ENCODE measurements at regions not wholly inside any gene's neighbourhood (a gene's known extent, or its start where the extent isn't known, plus 50 kb on each side); places are given as distances from the start of the nearest gene placed in this dataset.

GRCh38 chr21:27795418-27795817 is 828.5 kb upstream of the ADAMTS5 start:
- Mint-ChIP-seq H3K9me3 (peaks cover 5% of the 10 kb centered on the region; the same call in 1 of the 2 replicates), H3K27ac (no peak overlapping the region)

GRCh38 chr21:27793901-27794300 is 827.0 kb upstream of the ADAMTS5 start:
- DNase-seq (ENCODE audit: low spot score) (no peak), ATAC-seq (no peak)
- peaks cover 10% of the 10 kb centered on the region for H3K9me3 Mint-ChIP-seq
- CTCF ChIA-PET = no interaction called here
- H3K4me1 Mint-ChIP-seq = peaks cover 23% of the 10 kb centered on the region
- H3K36me3 Mint-ChIP-seq = peaks cover under 1% of the 10 kb centered on the region
- no peaks in the 10 kb centered on the region for H3K27me3 Mint-ChIP-seq (ENCODE audit: low read depth)
- POLR2A ChIA-PET = no interaction called here
- H3K4me3 Mint-ChIP-seq = no peak overlapping the region
- no peak overlapping the region for H3K27ac Mint-ChIP-seq
- TF ChIP-seq CREB1 (CRISPR knock-in tag; IDR thresholded peaks at IDR 0.05) (no peak), E2F5 (CRISPR knock-in tag; IDR thresholded peaks at IDR 0.05) (no peak), CREM (CRISPR knock-in tag; IDR thresholded peaks at IDR 0.05) (no peak), ETV6 (CRISPR knock-in tag; IDR thresholded peaks at IDR 0.05) (no peak), ZNF671 (CRISPR knock-in tag; IDR thresholded peaks at IDR 0.05) (no peak), FOXJ3 (CRISPR knock-in tag; IDR thresholded peaks at IDR 0.05; ENCODE audit: borderline replicate concordance) (no peak), FOXP4 (CRISPR knock-in tag; IDR thresholded peaks at IDR 0.05) (no peak), CBFB (CRISPR knock-in tag; IDR thresholded peaks at IDR 0.05; ENCODE audit: low read depth) (no peak), ATF1 (CRISPR knock-in tag; IDR thresholded peaks at IDR 0.05) (no peak), ZNF396 (CRISPR knock-in tag; IDR thresholded peaks at IDR 0.05; ENCODE audit: borderline replicate concordance) (no peak), NR2C2 (CRISPR knock-in tag; IDR thresholded peaks at IDR 0.05) (no peak), ZNF317 (CRISPR knock-in tag; IDR thresholded peaks at IDR 0.05; ENCODE audit: borderline replicate concordance, low read depth) (no peak)
- TF ChIP-seq, protein P1, sequence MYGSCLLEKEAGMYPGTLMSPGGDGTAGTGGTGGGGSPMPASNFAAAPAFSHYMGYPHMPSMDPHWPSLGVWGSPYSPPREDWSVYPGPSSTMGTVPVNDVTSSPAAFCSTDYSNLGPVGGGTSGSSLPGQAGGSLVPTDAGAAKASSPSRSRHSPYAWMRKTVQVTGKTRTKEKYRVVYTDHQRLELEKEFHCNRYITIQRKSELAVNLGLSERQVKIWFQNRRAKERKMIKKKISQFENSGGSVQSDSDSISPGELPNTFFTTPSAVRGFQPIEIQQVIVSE (CRISPR knock-in tag; IDR thresholded peaks at IDR 0.05; ENCODE audit: borderline replicate concordance) = no peak
- TF ChIP-seq, protein P2, sequence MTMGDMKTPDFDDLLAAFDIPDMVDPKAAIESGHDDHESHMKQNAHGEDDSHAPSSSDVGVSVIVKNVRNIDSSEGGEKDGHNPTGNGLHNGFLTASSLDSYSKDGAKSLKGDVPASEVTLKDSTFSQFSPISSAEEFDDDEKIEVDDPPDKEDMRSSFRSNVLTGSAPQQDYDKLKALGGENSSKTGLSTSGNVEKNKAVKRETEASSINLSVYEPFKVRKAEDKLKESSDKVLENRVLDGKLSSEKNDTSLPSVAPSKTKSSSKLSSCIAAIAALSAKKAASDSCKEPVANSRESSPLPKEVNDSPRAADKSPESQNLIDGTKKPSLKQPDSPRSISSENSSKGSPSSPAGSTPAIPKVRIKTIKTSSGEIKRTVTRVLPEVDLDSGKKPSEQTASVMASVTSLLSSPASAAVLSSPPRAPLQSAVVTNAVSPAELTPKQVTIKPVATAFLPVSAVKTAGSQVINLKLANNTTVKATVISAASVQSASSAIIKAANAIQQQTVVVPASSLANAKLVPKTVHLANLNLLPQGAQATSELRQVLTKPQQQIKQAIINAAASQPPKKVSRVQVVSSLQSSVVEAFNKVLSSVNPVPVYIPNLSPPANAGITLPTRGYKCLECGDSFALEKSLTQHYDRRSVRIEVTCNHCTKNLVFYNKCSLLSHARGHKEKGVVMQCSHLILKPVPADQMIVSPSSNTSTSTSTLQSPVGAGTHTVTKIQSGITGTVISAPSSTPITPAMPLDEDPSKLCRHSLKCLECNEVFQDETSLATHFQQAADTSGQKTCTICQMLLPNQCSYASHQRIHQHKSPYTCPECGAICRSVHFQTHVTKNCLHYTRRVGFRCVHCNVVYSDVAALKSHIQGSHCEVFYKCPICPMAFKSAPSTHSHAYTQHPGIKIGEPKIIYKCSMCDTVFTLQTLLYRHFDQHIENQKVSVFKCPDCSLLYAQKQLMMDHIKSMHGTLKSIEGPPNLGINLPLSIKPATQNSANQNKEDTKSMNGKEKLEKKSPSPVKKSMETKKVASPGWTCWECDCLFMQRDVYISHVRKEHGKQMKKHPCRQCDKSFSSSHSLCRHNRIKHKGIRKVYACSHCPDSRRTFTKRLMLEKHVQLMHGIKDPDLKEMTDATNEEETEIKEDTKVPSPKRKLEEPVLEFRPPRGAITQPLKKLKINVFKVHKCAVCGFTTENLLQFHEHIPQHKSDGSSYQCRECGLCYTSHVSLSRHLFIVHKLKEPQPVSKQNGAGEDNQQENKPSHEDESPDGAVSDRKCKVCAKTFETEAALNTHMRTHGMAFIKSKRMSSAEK (CRISPR knock-in tag; IDR thresholded peaks at IDR 0.05; ENCODE audit: borderline replicate concordance) = no peak
- TF ChIP-seq, protein P3, sequence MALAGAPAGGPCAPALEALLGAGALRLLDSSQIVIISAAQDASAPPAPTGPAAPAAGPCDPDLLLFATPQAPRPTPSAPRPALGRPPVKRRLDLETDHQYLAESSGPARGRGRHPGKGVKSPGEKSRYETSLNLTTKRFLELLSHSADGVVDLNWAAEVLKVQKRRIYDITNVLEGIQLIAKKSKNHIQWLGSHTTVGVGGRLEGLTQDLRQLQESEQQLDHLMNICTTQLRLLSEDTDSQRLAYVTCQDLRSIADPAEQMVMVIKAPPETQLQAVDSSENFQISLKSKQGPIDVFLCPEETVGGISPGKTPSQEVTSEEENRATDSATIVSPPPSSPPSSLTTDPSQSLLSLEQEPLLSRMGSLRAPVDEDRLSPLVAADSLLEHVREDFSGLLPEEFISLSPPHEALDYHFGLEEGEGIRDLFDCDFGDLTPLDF (CRISPR knock-in tag; IDR thresholded peaks at IDR 0.05) = no peak

More at GRCh38 chr21:27795418-27795817, 828.5 kb upstream of the ADAMTS5 start:
- TF ChIP-seq, protein P4, sequence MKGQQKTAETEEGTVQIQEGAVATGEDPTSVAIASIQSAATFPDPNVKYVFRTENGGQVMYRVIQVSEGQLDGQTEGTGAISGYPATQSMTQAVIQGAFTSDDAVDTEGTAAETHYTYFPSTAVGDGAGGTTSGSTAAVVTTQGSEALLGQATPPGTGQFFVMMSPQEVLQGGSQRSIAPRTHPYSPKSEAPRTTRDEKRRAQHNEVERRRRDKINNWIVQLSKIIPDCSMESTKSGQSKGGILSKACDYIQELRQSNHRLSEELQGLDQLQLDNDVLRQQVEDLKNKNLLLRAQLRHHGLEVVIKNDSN (CRISPR knock-in tag; IDR thresholded peaks at IDR 0.05) = no peak
- no peak for TF ChIP-seq NR3C1 (CRISPR knock-in tag; conservative IDR thresholded peaks at IDR 0.05; ENCODE audit: low read depth)
- TF ChIP-seq ESRRA (CRISPR knock-in tag; IDR thresholded peaks at IDR 0.05; ENCODE audit: borderline replicate concordance) = no peak
- TF ChIP-seq FOXP1 (CRISPR knock-in tag; IDR thresholded peaks at IDR 0.05; ENCODE audit: borderline replicate concordance) = no peak
- TF ChIP-seq, protein P3 (CRISPR knock-in tag; IDR thresholded peaks at IDR 0.05) = no peak
- TF ChIP-seq NFE2L1 (CRISPR knock-in tag; IDR thresholded peaks at IDR 0.05) = no peak
- TF ChIP-seq ZNF671 (CRISPR knock-in tag; IDR thresholded peaks at IDR 0.05) = no peak
- no peak for TF ChIP-seq FOXJ3 (CRISPR knock-in tag; IDR thresholded peaks at IDR 0.05; ENCODE audit: borderline replicate concordance)
- TF ChIP-seq SMAD3 (CRISPR knock-in tag; IDR thresholded peaks at IDR 0.05; ENCODE audit: borderline replicate concordance) = no peak
- H3K4me1 Mint-ChIP-seq = peaks cover 23% of the 10 kb centered on the region
- H3K4me3 Mint-ChIP-seq = no peak overlapping the region
- ChIA-PET CTCF (interaction anchor here (0.6 kb wide), 1 partner anchor 852 kb away, joined by 4 read pairs; no protein-coding TSS in a partner anchor), POLR2A (no interaction called here)
- no peak for ATAC-seq
- DNase-seq (ENCODE audit: low spot score) = no peak
- no peaks in the 10 kb centered on the region for H3K27me3 Mint-ChIP-seq (ENCODE audit: low read depth)
- no peaks in the 10 kb centered on the region for H3K36me3 Mint-ChIP-seq
